H1 (cell line): ENCODE measurements at regions not wholly inside any gene's neighbourhood (a gene's known extent, or its start where the extent isn't known, plus 50 kb on each side); places are given as distances from the start of the nearest gene placed in this dataset.

Source experiments
- CTCF ChIA-PET: fragments of 300-600 bp; sonication (Branson Sonifier 250); formaldehyde crosslinking; loops from one replicate; lab custom pipeline; 2021; ENCODE audit not compliant: partially characterized antibody; lab: Charles Lee
- POLR2A ChIA-PET: fragments of 300-600 bp; sonication (Branson Sonifier 250); formaldehyde crosslinking; loops from one replicate; lab custom pipeline; 2021; ENCODE audit warnings: inconsistent platforms; ENCODE audit not compliant: partially characterized antibody; lab: Charles Lee
- DNase-seq, 2 experiments: peaks; one replicate each; pipeline versions ENCODE4 v3.0.0 to v3.0.0-alpha.2; 2010 to 2022; ENCODE audit warnings: low spot score in 2 of 2, low read depth in 1 of 2, mixed read lengths in 1 of 2
- FAIRE-seq: peaks from 2 replicates; lab custom pipeline; 2011; peaks lifted over from hg19 to GRCh38; lab: Jason Lieb, UNC
- H2AFZ ChIP-seq: 2 replicates; pipeline ENCODE4 v1.8.1; 2012; ENCODE audit warnings: low read length, inconsistent platforms
- H2AK5ac ChIP-seq: 2 replicates; pipeline ENCODE4 v1.6.1; 2013; ENCODE audit warnings: low read depth, low read length
- H2BK120ac ChIP-seq: replicated peaks from 2 replicates; pipeline ENCODE3; 2013; ENCODE audit warnings: low read depth, low read length, inconsistent platforms
- H2BK12ac ChIP-seq: 2 replicates; pipeline ENCODE4 v1.6.1; 2013; ENCODE audit warnings: low read depth, low read length
- H2BK15ac ChIP-seq: 2 replicates; pipeline ENCODE4 v1.6.1; 2013; ENCODE audit warnings: low read length
- H2BK20ac ChIP-seq: 2 replicates; pipeline ENCODE4 v1.6.1; 2013; ENCODE audit warnings: low read length
- H2BK5ac ChIP-seq: 2 replicates; pipeline ENCODE4 v1.6.1; 2013; ENCODE audit warnings: low read depth, low read length
- H3K14ac ChIP-seq: 2 replicates; pipeline ENCODE4 v1.6.1; 2013; ENCODE audit warnings: inconsistent platforms; ENCODE audit not compliant: insufficient read length
- H3K18ac ChIP-seq: 2 replicates; pipeline ENCODE4 v1.6.1; 2013; ENCODE audit warnings: low read length; ENCODE audit errors: extremely low read depth
- H3K23ac ChIP-seq: 2 replicates; pipeline ENCODE4 v1.6.1; 2013; ENCODE audit warnings: inconsistent platforms; ENCODE audit not compliant: insufficient read length
- H3K23me2 ChIP-seq: 2 replicates; pipeline ENCODE4 v1.6.1; 2013; ENCODE audit warnings: low read depth, low read length
- H3K27ac ChIP-seq: 2 replicates; pipeline ENCODE4 v1.6.1; 2011; ENCODE audit warnings: low read depth, low read length, inconsistent platforms
- H3K27me3 ChIP-seq, 4 experiments: replicated peaks in 1 of 4; 1 replicate in 1 of 4; 2 replicates in 3 of 4; pipeline versions ENCODE4 v1.6.1 to v1.8.1; 2011 to 2013; ENCODE audit warnings: low read length in 3 of 4, mild to moderate bottlenecking in 3 of 4, inconsistent platforms in 2 of 4, mixed read lengths in 2 of 4, moderate library complexity in 1 of 4; ENCODE audit not compliant: control insufficient read depth in 3 of 4, insufficient read depth in 3 of 4; ENCODE audit errors: extremely low read depth in 1 of 4
- H3K36me3 ChIP-seq, 4 experiments: 2 replicates each; pipeline versions ENCODE4 v1.6.1 to v1.8.1; 2011 to 2013; ENCODE audit warnings: mild to moderate bottlenecking in 4 of 4, low read length in 3 of 4, moderate library complexity in 2 of 4, control low read depth in 1 of 4, inconsistent platforms in 1 of 4; ENCODE audit not compliant: insufficient read depth in 4 of 4, control insufficient read depth in 2 of 4
- H3K4ac ChIP-seq: replicated peaks from 2 replicates; pipeline ENCODE3; 2013; ENCODE audit warnings: low read length, low read depth, mixed read lengths, inconsistent platforms; ENCODE audit not compliant: insufficient read length
- H3K4me1 ChIP-seq, 4 experiments: replicated peaks in 1 of 4; 1 replicate in 1 of 4; 2 replicates in 3 of 4; pipeline versions ENCODE4 v1.6.1 to v1.8.1; 2011 to 2013; ENCODE audit warnings: low read length in 3 of 4, inconsistent platforms in 2 of 4, mixed read lengths in 1 of 4; ENCODE audit not compliant: insufficient read depth in 4 of 4, control insufficient read depth in 3 of 4
- H3K4me2 ChIP-seq, 2 experiments: 2 replicates each; pipeline versions ENCODE4 v1.6.1 to v1.8.1; 2011 to 2013; ENCODE audit warnings: low read depth in 2 of 2, low read length in 2 of 2, control low read depth in 1 of 2, inconsistent platforms in 1 of 2, mild to moderate bottlenecking in 1 of 2; ENCODE audit not compliant: insufficient read depth in 1 of 2
- H3K4me3 ChIP-seq, 4 experiments: fragments of 200-600, 300-600 bp in 1 of 4; sonication (generic), shearing (Covaris generic), sonication (Bioruptor Twin) in 1 of 4; 2 replicates each; pipeline versions ENCODE4 v1.5.1 to v1.8.1; 2011 to 2016; ENCODE audit warnings: low read length in 4 of 4, low read depth in 3 of 4, control low read depth in 2 of 4, inconsistent platforms in 2 of 4, mild to moderate bottlenecking in 2 of 4, mixed read lengths in 1 of 4, moderate library complexity in 1 of 4; ENCODE audit not compliant: insufficient read depth in 2 of 4; ENCODE audit errors: extremely low read depth in 1 of 4
- H3K56ac ChIP-seq: replicated peaks from 2 replicates; pipeline ENCODE3; 2013; ENCODE audit warnings: low read depth, mild to moderate bottlenecking, mixed read lengths, low read length, inconsistent platforms; ENCODE audit not compliant: insufficient read length
- H3K79me1 ChIP-seq: 2 replicates; pipeline ENCODE4 v1.6.1; 2013; ENCODE audit warnings: low read depth, low read length, control low read depth
- H3K79me2 ChIP-seq, 2 experiments: 2 replicates each; pipeline versions ENCODE4 v1.6.1 to v1.8.1; 2012 to 2013; ENCODE audit warnings: low read length in 2 of 2, mild to moderate bottlenecking in 2 of 2, inconsistent platforms in 1 of 2; ENCODE audit not compliant: insufficient read depth in 2 of 2, control insufficient read depth in 1 of 2
- H3K9ac ChIP-seq, 4 experiments: replicated peaks in 1 of 4; 1 replicate in 1 of 4; 2 replicates in 3 of 4; pipeline versions ENCODE4 v1.6.1 to v1.8.1; 2011 to 2013; ENCODE audit warnings: low read depth in 3 of 4, low read length in 3 of 4, control low read depth in 2 of 4, mild to moderate bottlenecking in 2 of 4, moderate library complexity in 2 of 4, inconsistent platforms in 1 of 4; ENCODE audit errors: extremely low read depth in 1 of 4
- H3K9me3 ChIP-seq, 2 experiments: 2 replicates each; pipeline versions ENCODE4 v1.6.1 to v1.8.1; 2012 to 2013; ENCODE audit warnings: mild to moderate bottlenecking in 2 of 2, moderate library complexity in 2 of 2, control low read depth in 1 of 2, inconsistent platforms in 1 of 2, low read depth in 1 of 2, low read length in 1 of 2, mixed read lengths in 1 of 2; ENCODE audit not compliant: insufficient read depth in 2 of 2
- H4K20me1 ChIP-seq, 2 experiments: replicated peaks in 1 of 2; 2 replicates each; pipeline versions ENCODE3 to v1.8.1; 2011 to 2013; ENCODE audit warnings: inconsistent platforms in 2 of 2, low read length in 2 of 2, mild to moderate bottlenecking in 1 of 2; ENCODE audit not compliant: insufficient read depth in 2 of 2, control insufficient read depth in 1 of 2
- H4K5ac ChIP-seq: 2 replicates; pipeline ENCODE4 v1.6.1; 2013; ENCODE audit warnings: low read length, low read depth, mixed read lengths, inconsistent platforms; ENCODE audit not compliant: insufficient read length
- H4K8ac ChIP-seq: 2 replicates; pipeline ENCODE4 v1.8.0; 2013; ENCODE audit warnings: mild to moderate bottlenecking, moderate library complexity, low read length, inconsistent platforms; ENCODE audit not compliant: insufficient read depth; ENCODE audit errors: extremely low read depth
- H4K91ac ChIP-seq: replicated peaks from 2 replicates; pipeline ENCODE3; 2013; ENCODE audit warnings: low read length, mixed read lengths, inconsistent platforms; ENCODE audit not compliant: insufficient read length
- CBX5 ChIP-seq: fragments of 300-800, 300-1000 bp; sonication (generic); IDR thresholded peaks from 2 replicates; pipeline ENCODE4 v1.7.1; 2016; ENCODE audit warnings: antibody characterized with exemption, low read length, low read depth
- EGR1 ChIP-seq: IDR thresholded peaks from 2 replicates; pipeline ENCODE4 v1.6.1; 2011; ENCODE audit warnings: low read depth, low read length, borderline replicate concordance
- NANOG ChIP-seq: IDR thresholded peaks from 2 replicates; pipeline ENCODE4 v1.6.1; 2011; ENCODE audit warnings: low read length, low read depth, mild to moderate bottlenecking, inconsistent platforms; ENCODE audit not compliant: insufficient read depth, poor library complexity, severe bottlenecking
- RBBP5 ChIP-seq: IDR thresholded peaks from 2 replicates; pipeline ENCODE4 v1.7.1; 2012; ENCODE audit warnings: low read depth, mild to moderate bottlenecking, inconsistent platforms, low read length, moderate library complexity, borderline replicate concordance
- SUZ12 ChIP-seq: fragments of 200-600 bp; sonication (generic); IDR thresholded peaks from 2 replicates; pipeline ENCODE4 v1.6.1; 2012; ENCODE audit warnings: mild to moderate bottlenecking, inconsistent platforms, low read length, moderate library complexity, mixed read lengths
- USF2 ChIP-seq: IDR thresholded peaks from 2 replicates; pipeline ENCODE4 v1.6.1; 2011; ENCODE audit warnings: low read length, improper control_type of control experiment
- WGBS, 2 experiments: shearing (Covaris generic) in 1 of 2; methylation state at CpG; one replicate each; pipeline versions ENCODE4 v1.1.6 to v1.1.7; 2013 to 2015; ENCODE audit warnings: low lambda C conversion rate in 2 of 2, mixed read lengths in 2 of 2, inconsistent platforms in 1 of 2, low coverage in 1 of 2, missing lambda C conversion rate in 1 of 2; ENCODE audit not compliant: insufficient replicate concordance in 2 of 2, insufficient coverage in 1 of 2, insufficient read length in 1 of 2; ENCODE audit errors: extremely low coverage in 1 of 2, missing lambda C conversion rate in 1 of 2; 5-methylcytosine and 5-hydroxymethylcytosine counted together

DNA sequence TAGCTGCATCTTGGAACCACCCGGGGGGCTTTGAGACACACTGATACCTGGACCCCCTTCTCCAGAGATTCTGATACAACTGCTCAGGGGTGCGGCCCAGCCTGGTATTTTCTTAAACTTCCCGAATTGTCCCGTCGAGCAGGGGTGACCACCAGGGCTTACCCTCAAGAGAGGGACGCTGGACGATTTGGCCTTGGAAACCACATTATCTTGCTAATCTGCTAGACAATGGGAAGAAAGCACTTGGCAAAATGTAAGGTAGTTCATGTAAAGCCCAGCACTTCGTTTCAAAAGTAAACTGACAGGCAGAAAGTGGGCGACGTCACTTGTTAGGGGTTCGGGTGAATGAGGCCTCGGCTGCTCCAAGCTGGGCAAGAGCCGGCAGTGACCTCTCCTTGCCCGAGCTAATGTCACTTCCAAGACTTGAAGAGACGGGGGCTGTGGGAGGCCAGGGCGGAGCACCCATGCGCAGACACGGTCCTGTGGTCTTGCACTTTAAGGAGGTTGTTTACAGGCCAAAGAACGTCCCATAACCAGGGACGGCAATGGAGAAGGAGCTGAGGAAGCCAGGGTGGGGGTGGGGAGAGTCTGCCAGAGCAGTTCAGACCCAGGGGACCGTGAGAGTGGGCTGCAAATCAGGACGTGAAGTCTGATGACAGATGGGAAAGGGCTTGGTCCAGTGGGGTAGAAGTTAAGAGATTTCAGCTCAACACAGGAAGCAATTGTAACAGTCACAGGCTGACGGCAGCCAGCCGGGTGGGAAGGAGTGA is 152.7 kb upstream of the GSE1 start:
- DNase-seq, result no peak
- Histone ChIP-seq H2BK15ac (peak overlapping the region; percentile 89), H3K4me1 (peaks cover 7 to 42% (median 28%) of the 10 kb centered on the region in 4 experiments), H3K27me3 (peaks cover 5 to 46% (median 37%) of the 10 kb centered on the region in 4 experiments; a peak in 6 of 7 replicates), H2BK120ac (no peak overlapping the region), H2BK12ac (peak overlapping the region; percentile 88), H3K9me3 (no peaks in the 10 kb centered on the region), H3K23ac (no peak overlapping the region), H3K36me3 (no peaks in the 10 kb centered on the region), H2BK5ac (peak overlapping the region; percentile 46; the same call in 1 of the 2 replicates), H3K4me2 (peak overlapping the region; percentile 43 to 70), H4K20me1 (peaks cover 6 to 13% of the 10 kb centered on the region in 2 experiments), H3K79me1 (no peaks in the 10 kb centered on the region), H2AFZ (no peak overlapping the region), H3K4me3 (peak overlapping the region in 2 of 4 experiments; percentile 5 to 10; a peak in 2 of 8 replicates), H3K14ac (no peak overlapping the region), H3K9ac (no peak overlapping the region), H4K8ac (no peak overlapping the region; the same call in 1 of the 2 replicates), H2BK20ac (no peak overlapping the region), H3K4ac (peak overlapping the region; percentile 50), H3K18ac (peak overlapping the region; percentile 88), H4K5ac (no peak overlapping the region), H3K27ac (no peak overlapping the region), H3K23me2 (peaks cover 7% of the 10 kb centered on the region), H2AK5ac (peak overlapping the region; percentile 69; the same call in 1 of the 2 replicates), H4K91ac (no peak overlapping the region), H3K79me2 (no peaks in the 10 kb centered on the region), H3K56ac (no peak overlapping the region)
- no peak for TF ChIP-seq USF2
- peak; percentile 27 for TF ChIP-seq NANOG
- TF ChIP-seq RBBP5, result no peak
- peak; percentile 19; the same call in 1 of the 2 replicates for TF ChIP-seq SUZ12
- no peak for TF ChIP-seq CBX5
- TF ChIP-seq EGR1, result no peak
- ChIA-PET POLR2A (interaction anchor here (1.3 to 1.5 kb wide), 3 partner anchors 12 to 155 kb away, joined by 3 read pairs; no protein-coding TSS in a partner anchor), CTCF (interaction anchor here (0.7 to 11.2 kb wide), 24 partner anchors 7 to 155 kb away, joined by 3 to 172 read pairs (median 6); no protein-coding TSS in a partner anchor)
- WGBS, 2 experiments, result 50% methylated on average over 24 of the region's 24 CpGs; no CpG with 5 or more reads in 1 of the 2 experiments
- FAIRE-seq, result peak; percentile 75
